ENCODE measurements at regions not wholly inside any gene's neighbourhood (a gene's known extent, or its start where the extent isn't known, plus 50 kb on each side); places are given as distances from the start of the nearest gene placed in this dataset.

DNA sequence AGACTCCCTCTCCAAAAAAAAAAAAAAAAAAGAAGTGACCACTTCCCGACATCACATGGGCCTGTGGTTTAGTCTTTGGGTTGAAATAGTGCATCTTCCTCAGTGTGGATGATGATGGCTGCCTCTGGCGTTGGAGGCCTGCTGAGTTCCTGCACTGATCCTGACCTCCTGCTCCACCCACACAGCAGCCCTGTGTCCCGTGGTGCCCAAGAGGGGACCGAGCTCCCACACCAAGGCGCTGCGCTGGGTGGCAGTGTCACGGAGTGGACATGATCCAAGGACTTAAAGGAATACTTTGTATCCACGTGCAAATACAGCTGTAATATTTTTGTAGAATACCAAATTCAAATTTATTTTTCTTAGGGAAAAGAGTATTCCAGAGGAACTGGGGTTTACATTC, 109.2 kb upstream of the PHACTR3 start:
- no peak for DNase-seq (ENCODE audit: low spot score)

GRCh38 chr20:59495894-59496510, 108.3 kb upstream of the PHACTR3 start:
- peak; percentile 53 for DNase-seq (ENCODE audit: low spot score)

GRCh38 chr20:59498291-59498690, 106.0 kb upstream of the PHACTR3 start:
- no peak for DNase-seq (ENCODE audit: low spot score)

GRCh38 chr20:59499863-59500262, 104.5 kb upstream of the PHACTR3 start:
- DNase-seq (ENCODE audit: low spot score), result no peak

DNA sequence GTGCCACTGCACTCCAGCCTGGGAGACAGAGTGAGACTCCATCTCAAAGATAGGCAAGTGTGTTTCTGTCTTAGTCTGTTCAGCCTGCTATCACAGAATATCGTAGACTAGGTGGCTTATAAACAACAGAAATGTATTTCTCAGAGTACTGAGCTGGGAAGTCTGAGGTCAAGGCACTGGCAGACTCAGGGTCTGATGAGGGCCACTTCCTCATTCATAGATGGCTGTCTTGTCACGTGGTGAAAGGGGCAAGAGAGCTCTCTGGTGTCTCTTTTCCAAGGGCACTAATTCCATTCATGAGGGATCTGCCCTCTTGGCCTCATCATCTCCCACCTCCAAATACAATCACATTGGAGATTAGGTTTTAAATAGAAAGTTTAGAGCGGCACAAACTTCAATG, 95.6 kb upstream of the PHACTR3 start:
- DNase-seq (ENCODE audit: low spot score), result no peak

DNA sequence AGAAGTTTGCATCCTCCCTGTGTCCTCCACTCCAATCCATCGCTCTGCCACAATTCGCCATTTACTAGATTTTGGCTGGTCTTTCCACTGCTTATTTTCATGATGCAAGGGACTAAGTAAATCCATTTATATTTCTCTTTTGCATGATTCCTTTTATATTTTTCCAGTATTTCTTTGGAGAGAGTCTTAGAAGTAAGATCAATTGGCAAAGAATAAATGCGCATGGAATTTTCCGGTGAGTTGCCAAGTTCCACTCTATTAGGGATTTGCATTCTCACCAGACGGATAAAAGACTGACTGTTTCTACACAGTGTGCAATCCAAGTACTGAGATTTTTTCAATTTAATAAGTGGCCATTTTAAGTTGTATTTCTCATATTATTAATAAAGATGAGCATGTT, 91.7 kb upstream of the PHACTR3 start:
- DNase-seq (ENCODE audit: low spot score), result no peak

GRCh38 chr20:59514554-59514953, 89.8 kb upstream of the PHACTR3 start:
- DNase-seq (ENCODE audit: low spot score), result no peak

- peak; percentile 68 for DNase-seq (ENCODE audit: low spot score)
These were observed 89.1 kb upstream of the PHACTR3 start for GRCh38 chr20:59515013-59515905.

- no peak for DNase-seq (ENCODE audit: low spot score)
These were observed 88.5 kb upstream of the PHACTR3 start for GRCh38 chr20:59515906-59516209.

DNA sequence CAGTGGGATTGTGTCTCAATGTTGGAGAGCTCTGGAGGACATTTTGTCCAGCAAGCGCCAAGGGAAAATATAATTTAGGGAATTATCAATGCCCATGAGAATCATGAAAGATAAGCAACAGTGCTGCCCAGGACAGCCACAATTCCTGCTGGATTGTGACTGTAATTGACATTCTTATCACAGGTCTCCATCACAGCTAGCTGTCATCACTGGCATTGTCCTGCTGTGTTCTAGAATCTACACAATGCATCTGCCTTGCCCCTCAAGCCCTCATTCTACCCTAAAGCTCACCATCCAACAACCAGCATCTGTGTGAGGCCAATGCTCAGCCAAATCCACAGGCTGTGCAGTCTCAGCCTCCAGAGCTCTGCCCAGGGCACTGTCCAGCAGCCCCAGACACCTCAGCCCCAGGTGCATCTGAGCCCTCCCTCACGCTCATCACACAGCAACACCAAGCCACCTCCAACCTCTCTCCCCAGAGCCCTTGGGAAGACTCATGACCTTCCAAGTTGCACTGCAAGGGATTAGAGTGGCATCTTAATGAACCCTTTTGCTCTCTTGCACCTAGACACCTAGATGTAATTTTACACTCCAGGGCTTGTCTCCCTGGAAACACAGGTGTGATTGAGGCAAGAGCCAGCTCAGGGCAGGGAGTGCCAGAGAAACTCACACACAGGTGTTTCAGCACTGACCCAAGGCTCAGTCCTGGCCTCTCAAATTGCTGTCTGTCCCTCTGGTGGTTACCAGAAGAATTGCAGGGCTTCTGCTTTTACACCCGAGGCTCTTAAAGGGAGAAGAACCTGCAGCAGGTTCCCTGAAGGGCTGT, 85.2 kb upstream of the PHACTR3 start:
- no peak for DNase-seq (ENCODE audit: low spot score)

GRCh38 chr20:59519707-59520014, 84.7 kb upstream of the PHACTR3 start:
- DNase-seq (ENCODE audit: low spot score), result no peak

DNA sequence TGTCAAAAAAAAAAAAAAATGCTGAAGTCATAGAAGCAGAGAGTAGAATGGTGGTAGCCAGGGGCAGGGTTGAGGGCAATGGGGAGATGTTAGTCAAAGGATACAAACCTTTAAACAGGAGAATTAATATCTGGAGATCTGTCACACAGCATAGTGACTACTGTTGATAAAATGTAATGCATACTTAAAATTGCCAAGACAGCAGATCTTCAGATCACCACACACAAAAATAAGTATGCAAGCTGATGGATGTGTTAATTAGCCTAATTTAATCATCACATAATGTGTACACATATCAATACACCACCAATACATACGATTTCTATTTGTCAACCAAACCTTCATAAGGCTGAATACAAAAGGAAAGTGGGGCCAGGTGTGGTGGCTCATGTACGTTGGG, 83.5 kb upstream of the PHACTR3 start:
- no peak for DNase-seq (ENCODE audit: low spot score)

DNA sequence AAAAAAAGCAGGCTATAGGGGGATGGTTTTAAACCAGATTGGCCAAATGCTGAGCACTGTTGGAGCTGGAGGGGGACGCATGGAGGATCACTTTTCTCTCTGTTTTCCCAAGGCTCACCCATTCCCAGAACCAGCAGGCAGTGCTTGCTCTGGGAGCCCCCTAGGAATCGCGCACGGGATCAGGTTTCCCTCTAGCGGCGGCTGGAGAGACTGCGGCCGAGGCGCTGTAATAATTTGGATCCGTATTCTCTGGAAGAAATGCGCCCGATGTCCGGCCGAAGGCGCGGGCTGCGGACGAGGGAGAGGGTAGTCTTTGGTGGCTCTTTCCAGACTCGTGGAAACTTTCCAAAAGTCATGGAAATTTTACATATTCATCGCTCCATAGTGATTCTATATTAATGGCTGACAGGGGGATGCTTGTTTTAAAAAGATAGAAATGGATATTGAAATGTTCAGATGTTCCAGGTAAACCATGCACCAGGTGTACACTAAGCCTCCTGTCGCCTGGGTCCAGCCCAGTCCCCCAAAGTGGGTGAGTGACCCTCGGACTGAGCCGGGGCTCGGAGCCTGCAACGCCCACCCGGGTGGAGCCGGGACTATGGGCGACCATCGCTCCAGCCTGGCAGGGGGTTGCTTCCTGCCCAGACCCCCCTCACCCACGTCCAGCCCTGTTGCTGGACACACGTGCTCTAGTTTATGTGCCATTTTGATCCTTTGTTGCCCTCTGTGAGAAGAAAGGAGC, 78.7 kb upstream of the PHACTR3 start:
- DNase-seq (ENCODE audit: low spot score), result peak; percentile 44

- DNase-seq (ENCODE audit: low spot score), result no peak
These were observed 77.8 kb upstream of the PHACTR3 start for GRCh38 chr20:59526242-59527225.

- no peak for DNase-seq (ENCODE audit: low spot score)
These were observed 73.6 kb upstream of the PHACTR3 start for GRCh38 chr20:59530782-59531181.

GRCh38 chr20:59537991-59538390, 66.3 kb upstream of the PHACTR3 start:
- DNase-seq (ENCODE audit: low spot score), result no peak

DNA sequence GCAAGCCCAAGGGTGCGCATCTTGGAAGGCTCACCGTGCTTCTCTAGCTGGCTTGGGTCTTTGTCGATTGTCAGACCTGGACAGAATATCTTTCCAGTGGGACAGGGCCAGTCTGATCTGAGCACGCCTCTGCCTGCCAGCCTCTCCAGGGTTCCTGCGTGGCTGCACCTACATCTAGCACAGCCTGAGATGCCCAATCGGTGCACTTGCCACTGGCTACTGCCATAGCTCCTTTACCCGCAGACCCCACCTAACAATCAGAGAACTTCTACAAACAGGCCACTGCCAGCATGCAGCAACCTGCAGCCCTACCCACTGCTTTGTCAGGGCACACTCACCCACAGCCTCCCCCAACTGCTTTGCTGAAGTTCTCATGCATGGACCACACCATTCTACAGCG, 56.7 kb upstream of the PHACTR3 start:
- no peak for DNase-seq (ENCODE audit: low spot score)
